ENCODE measurements at regions not wholly inside any gene's neighbourhood (a gene's known extent, or its start where the extent isn't known, plus 50 kb on each side); places are given as distances from the start of the nearest gene placed in this dataset.
"Not testable (repeated sequence)": the region's sequence is repeated elsewhere in the genome, so short reads cannot be mapped to it uniquely, and the experiment has no call there.

DNA sequence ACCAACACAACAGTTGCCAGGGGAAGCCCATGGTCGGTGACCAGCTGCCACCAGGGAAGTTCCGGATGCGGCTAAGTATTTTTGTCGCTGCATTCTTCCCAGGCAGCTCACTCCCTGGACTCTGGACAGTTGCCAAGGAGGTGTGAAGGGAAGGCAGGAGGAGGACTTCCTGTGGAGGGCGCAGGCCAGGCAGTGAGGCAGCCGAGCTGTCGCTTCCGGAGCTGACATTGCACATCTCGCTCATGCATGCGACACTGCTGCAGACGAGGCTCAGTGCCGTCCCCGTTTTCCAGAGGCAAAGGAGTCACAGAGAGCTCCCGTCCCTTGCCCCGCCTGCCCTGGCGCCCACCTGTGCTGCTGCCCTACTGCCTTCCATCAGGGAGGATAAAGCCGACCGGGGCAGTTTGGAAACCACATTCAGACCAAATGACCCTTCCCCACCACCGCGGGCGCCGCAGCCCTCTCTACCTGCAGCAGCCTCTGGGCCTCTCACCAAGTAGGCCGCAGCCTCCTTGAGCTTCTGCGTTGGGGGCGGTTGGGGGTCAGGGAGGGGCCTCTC is 81.4 kb downstream of the NENF start:
- DNase-seq (ENCODE audit: low read depth): peak; percentile 70
- peak; percentile 38 for TF ChIP-seq CTCF (conservative IDR thresholded peaks at IDR 0.05; ENCODE audit: low read depth, low read length)
- no peak overlapping the region for H3K4me3 ChIP-seq (ENCODE audit: low read depth, low read length)

- no peak overlapping the region for H3K4me3 ChIP-seq (ENCODE audit: low read depth, low read length)
- TF ChIP-seq CTCF (conservative IDR thresholded peaks at IDR 0.05; ENCODE audit: low read depth, low read length): no peak
- DNase-seq (ENCODE audit: low read depth): no peak
Observed at GRCh38 chr1:212514782-212515181, 82.1 kb downstream of the NENF start.

DNA sequence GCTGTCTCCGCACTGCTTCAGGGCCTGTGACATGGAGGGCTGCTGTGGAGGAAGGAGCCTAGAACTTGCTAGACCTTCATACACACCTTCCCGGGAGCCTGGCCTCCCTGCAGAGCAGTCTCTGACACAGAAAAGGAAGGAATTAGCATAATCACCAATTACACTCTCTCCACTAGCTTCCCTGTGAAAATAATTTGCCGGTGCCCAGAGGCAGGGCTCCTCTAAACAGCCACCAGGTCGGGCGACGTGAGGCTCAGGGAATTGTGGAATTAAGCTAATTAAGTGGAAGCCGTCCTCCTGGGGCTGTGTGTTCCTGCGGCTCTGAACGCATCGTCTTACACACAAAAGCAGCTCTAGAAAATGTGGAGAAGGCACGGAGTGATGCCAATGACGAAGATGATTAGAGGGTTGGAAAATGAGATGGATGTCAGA is 82.6 kb downstream of the NENF start:
- H3K4me3 ChIP-seq (ENCODE audit: low read depth, low read length): no peak overlapping the region
- DNase-seq (ENCODE audit: low read depth): no peak
- no peak for TF ChIP-seq CTCF (conservative IDR thresholded peaks at IDR 0.05; ENCODE audit: low read depth, low read length)

DNA sequence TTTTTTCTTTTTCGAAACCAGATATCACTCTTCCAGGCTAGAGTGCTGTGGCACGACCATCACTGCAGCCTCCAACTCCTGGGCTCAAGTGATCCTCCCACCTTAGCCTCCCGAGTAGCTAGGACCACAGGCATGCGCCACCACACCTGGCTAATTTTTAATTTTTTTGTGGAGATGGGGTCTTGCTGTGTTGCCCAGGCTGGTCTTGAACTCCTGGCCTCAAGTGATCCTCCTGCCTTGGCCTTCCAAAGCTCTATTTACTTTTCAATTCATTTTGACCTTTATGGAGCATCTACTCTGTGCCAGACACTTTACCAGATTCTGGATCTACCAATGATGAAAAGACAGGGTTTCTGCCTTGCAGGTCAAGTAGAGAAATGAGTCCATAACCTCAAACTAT is 83.3 kb downstream of the NENF start:
- not testable (repeated sequence) for H3K4me3 ChIP-seq (ENCODE audit: low read depth, low read length); DNase-seq (ENCODE audit: low read depth)

GRCh38 chr1:212518188-212519054 is 85.7 kb downstream of the NENF start:
- no peak overlapping the region for H3K4me3 ChIP-seq (ENCODE audit: low read depth, low read length)
- DNase-seq (ENCODE audit: low read depth): peak; percentile 54
- no peak for TF ChIP-seq CTCF (conservative IDR thresholded peaks at IDR 0.05; ENCODE audit: low read depth, low read length)

- DNase-seq (ENCODE audit: low read depth): no peak
- no peak for TF ChIP-seq CTCF (conservative IDR thresholded peaks at IDR 0.05; ENCODE audit: low read depth, low read length)
- no peak overlapping the region for H3K4me3 ChIP-seq (ENCODE audit: low read depth, low read length)
Observed at GRCh38 chr1:212519131-212519530, 86.4 kb downstream of the NENF start.

- no peak for TF ChIP-seq CTCF (conservative IDR thresholded peaks at IDR 0.05; ENCODE audit: low read depth, low read length)
- DNase-seq (ENCODE audit: low read depth): no peak
- H3K4me3 ChIP-seq (ENCODE audit: low read depth, low read length): no peak overlapping the region
Observed at GRCh38 chr1:212520299-212520698, 87.6 kb downstream of the NENF start.
